GM19463 (cell line): ENCODE measurements at regions not wholly inside any gene's neighbourhood (a gene's known extent, or its start where the extent isn't known, plus 50 kb on each side); places are given as distances from the start of the nearest gene placed in this dataset.

Experiments
- ATAC-seq: cut with Tn5 transposase; IDR thresholded peaks from one replicate; pipeline ENCODE4 v1.9.1; 2021; ENCODE audit warnings: mild to moderate bottlenecking, moderate library complexity; ENCODE audit not compliant: unreplicated experiment

- no peak for ATAC-seq
Measured at GRCh38 chr6:1068068-1068467, 243.8 kb upstream of the FOXQ1 start.

GRCh38 chr6:1067346-1067745 is 244.6 kb upstream of the FOXQ1 start:
- ATAC-seq, result no peak

- no peak for ATAC-seq
Measured at GRCh38 chr6:1066449-1067090, 245.3 kb upstream of the FOXQ1 start.

- no peak for ATAC-seq
Measured at GRCh38 chr6:1065986-1066385, 245.9 kb upstream of the FOXQ1 start.

GRCh38 chr6:1063671-1064355 is 248.1 kb upstream of the FOXQ1 start:
- ATAC-seq, result no peak

- ATAC-seq, result no peak
Measured at GRCh38 chr6:1062786-1063545, 248.9 kb upstream of the FOXQ1 start.

GRCh38 chr6:1059596-1059995 is 252.3 kb upstream of the FOXQ1 start:
- ATAC-seq, result no peak

GRCh38 chr6:1057490-1058135 is 254.3 kb upstream of the FOXQ1 start:
- ATAC-seq, result no peak

- ATAC-seq, result no peak
Measured at GRCh38 chr6:1055015-1055921, 256.6 kb upstream of the FOXQ1 start.

- ATAC-seq, result no peak
Measured at GRCh38 chr6:1054653-1055014, 257.3 kb upstream of the FOXQ1 start.

- ATAC-seq, result no peak
Measured at GRCh38 chr6:1053586-1053985, 258.3 kb upstream of the FOXQ1 start.

GRCh38 chr6:1052262-1052661 is 259.6 kb upstream of the FOXQ1 start:
- ATAC-seq, result no peak

GRCh38 chr6:1049900-1050299 is 262.0 kb upstream of the FOXQ1 start:
- ATAC-seq, result no peak

- ATAC-seq, result no peak
Measured at GRCh38 chr6:1049170-1049569, 262.7 kb upstream of the FOXQ1 start.

GRCh38 chr6:1047981-1048541 is 263.8 kb upstream of the FOXQ1 start:
- no peak for ATAC-seq

GRCh38 chr6:1045239-1045638 is 266.7 kb upstream of the FOXQ1 start:
- no peak for ATAC-seq

GRCh38 chr6:1044040-1044836 is 267.7 kb upstream of the FOXQ1 start:
- ATAC-seq, result no peak

- no peak for ATAC-seq
Measured at GRCh38 chr6:1043458-1043836, 268.5 kb upstream of the FOXQ1 start.
